ENCODE measurements at regions not wholly inside any gene's neighbourhood (a gene's known extent, or its start where the extent isn't known, plus 50 kb on each side); places are given as distances from the start of the nearest gene placed in this dataset.

GRCh38 chr2:196335221-196335634 is 163.8 kb upstream of the STK17B start:
- Histone ChIP-seq H3K36me3 (ENCODE audit: low read depth) (no peaks in the 10 kb centered on the region), H3K4me2 (ENCODE audit: unreplicated experiment) (peak overlapping the region; percentile 41), H3K9me2 (ENCODE audit: insufficient read depth) (no peaks in the 10 kb centered on the region), H3K4me1 (ENCODE audit: insufficient read depth) (peaks cover 37% of the 10 kb centered on the region), H3K4me3 (0 out of 2 replicates have a peak overlapping the region, but pooled peaks have one; percentile 6), H3K27ac (peak overlapping the region; percentile 37), H3F3A (ENCODE audit: insufficient read depth) (peaks cover 38% of the 10 kb centered on the region), H3K27me3 (replicated peaks; ENCODE audit: insufficient read depth) (no peaks in the 10 kb centered on the region), H2AFZ (no peak overlapping the region), H3K79me2 (ENCODE audit: insufficient read depth) (no peaks in the 10 kb centered on the region), H4K20me1 (ENCODE audit: insufficient read depth) (no peaks in the 10 kb centered on the region), H3K9me3 (ENCODE audit: low read depth) (no peaks in the 10 kb centered on the region), H3K9ac (no peak overlapping the region)
- in situ Hi-C loops (cut with MboI) = loop anchor here (5.0 kb wide), 1 partner anchor 253 kb away; no protein-coding TSS in a partner anchor
- WGBS, 2 experiments (ENCODE audit: low coverage in 1 of 2, low lambda C conversion rate in 2 of 2, missing lambda C conversion rate in 2 of 2) = 9 to 14% methylated on average over 6 of the region's 6 CpGs
- DNase-seq = peak; percentile 80
- TF ChIP-seq EZH2 (IDR thresholded peaks at IDR 0.05; ENCODE audit: insufficient read depth, poor library complexity, severe bottlenecking) = no peak
- TF ChIP-seq EZH2phosphoT487 (IDR thresholded peaks at IDR 0.05; ENCODE audit: insufficient read depth, low read depth) = no peak

DNA sequence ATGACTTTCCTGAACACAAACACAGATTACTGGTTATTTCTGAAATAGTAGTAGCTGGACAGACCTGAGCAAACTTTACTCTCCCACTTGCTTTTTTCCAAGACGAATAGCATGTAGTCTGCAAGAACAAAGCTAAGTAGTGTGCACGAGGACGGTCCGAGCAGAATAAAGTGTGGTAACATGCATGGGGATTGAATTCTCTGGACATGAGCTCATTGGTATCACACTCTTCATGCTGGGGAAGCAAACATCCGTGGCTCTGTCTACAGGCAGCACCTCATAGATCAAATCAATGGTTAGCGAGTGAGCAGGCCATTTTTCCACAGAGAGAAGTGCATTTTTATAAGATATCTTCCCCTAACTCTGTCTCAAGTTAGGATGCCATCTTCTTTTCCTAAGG is 164.8 kb upstream of the STK17B start:
- no peak overlapping the region for H3K4me3 ChIP-seq
- in situ Hi-C loops (cut with MboI) = loop anchor here (5.0 kb wide), 1 partner anchor 254 kb away; no protein-coding TSS in a partner anchor
- no peak for TF ChIP-seq EZH2phosphoT487 (IDR thresholded peaks at IDR 0.05; ENCODE audit: insufficient read depth, low read depth)
- no peak for TF ChIP-seq EZH2 (IDR thresholded peaks at IDR 0.05; ENCODE audit: insufficient read depth, poor library complexity, severe bottlenecking)
- H3F3A ChIP-seq (ENCODE audit: insufficient read depth) = peaks cover 30% of the 10 kb centered on the region
- peaks cover 30% of the 10 kb centered on the region for H3K4me1 ChIP-seq (ENCODE audit: insufficient read depth)
- no peak overlapping the region for H3K27ac ChIP-seq
- no peaks in the 10 kb centered on the region for H4K20me1 ChIP-seq (ENCODE audit: insufficient read depth)
- 87 to 88% methylated on average over 6 of the region's 6 CpGs for WGBS, 2 experiments (ENCODE audit: low coverage in 1 of 2, low lambda C conversion rate in 2 of 2, missing lambda C conversion rate in 2 of 2)
- H3K4me2 ChIP-seq (ENCODE audit: unreplicated experiment) = no peak overlapping the region
- H2AFZ ChIP-seq = no peak overlapping the region
- no peaks in the 10 kb centered on the region for H3K27me3 ChIP-seq (replicated peaks; ENCODE audit: insufficient read depth)
- H3K9ac ChIP-seq = no peak overlapping the region
- H3K9me2 ChIP-seq (ENCODE audit: insufficient read depth) = no peaks in the 10 kb centered on the region
- no peaks in the 10 kb centered on the region for H3K79me2 ChIP-seq (ENCODE audit: insufficient read depth)
- no peak for DNase-seq
- H3K36me3 ChIP-seq (ENCODE audit: low read depth) = no peaks in the 10 kb centered on the region
- no peaks in the 10 kb centered on the region for H3K9me3 ChIP-seq (ENCODE audit: low read depth)

- no peak for TF ChIP-seq EZH2 (IDR thresholded peaks at IDR 0.05; ENCODE audit: insufficient read depth, poor library complexity, severe bottlenecking)
- no peak for TF ChIP-seq EZH2phosphoT487 (IDR thresholded peaks at IDR 0.05; ENCODE audit: insufficient read depth, low read depth)
- no peak overlapping the region for H3K4me2 ChIP-seq (ENCODE audit: unreplicated experiment)
Measured at GRCh38 chr2:196336715-196337114, 165.3 kb upstream of the STK17B start.

DNA sequence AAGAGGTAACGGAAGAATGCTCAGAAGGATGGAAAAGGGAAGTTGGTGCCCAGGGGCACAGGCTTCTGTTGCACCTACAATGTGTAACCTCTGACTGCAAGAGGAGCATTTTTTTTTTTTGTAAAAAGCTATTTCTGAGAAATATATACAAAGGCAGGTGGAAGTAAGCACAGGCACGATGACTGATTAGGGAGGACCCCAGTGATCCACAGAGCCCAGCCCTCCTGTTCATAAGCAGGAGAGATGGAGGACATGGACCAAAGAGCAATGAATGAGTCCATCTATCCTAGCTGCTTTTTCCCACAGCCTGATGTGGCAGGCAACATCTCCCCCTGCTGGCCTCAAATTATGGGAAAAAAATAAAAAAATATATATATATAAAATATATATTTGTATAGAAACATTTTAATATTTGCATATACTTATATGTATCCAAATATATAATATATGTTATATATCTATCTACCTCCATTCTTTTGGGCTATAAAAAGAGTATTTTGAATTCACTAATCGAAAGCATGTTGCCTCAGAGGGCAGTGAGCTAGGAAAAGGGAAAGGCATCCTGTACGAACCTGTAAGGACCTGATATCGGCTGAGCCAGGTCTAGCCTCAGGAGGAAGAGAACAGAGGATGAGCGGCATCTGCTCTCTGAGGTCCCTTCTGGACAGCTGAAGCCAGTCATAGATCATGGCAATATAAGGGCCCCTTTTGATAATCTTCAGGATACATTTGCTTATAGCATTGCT is 166.0 kb upstream of the STK17B start:
- Histone ChIP-seq H3K27ac (no peak overlapping the region), H2AFZ (no peak overlapping the region), H3K9me2 (ENCODE audit: insufficient read depth) (no peaks in the 10 kb centered on the region), H4K20me1 (ENCODE audit: insufficient read depth) (no peaks in the 10 kb centered on the region), H3K36me3 (ENCODE audit: low read depth) (no peaks in the 10 kb centered on the region), H3K4me2 (ENCODE audit: unreplicated experiment) (no peak overlapping the region), H3K9me3 (ENCODE audit: low read depth) (no peaks in the 10 kb centered on the region), H3K4me3 (no peak overlapping the region), H3K27me3 (replicated peaks; ENCODE audit: insufficient read depth) (no peaks in the 10 kb centered on the region), H3K9ac (no peak overlapping the region), H3K4me1 (ENCODE audit: insufficient read depth) (peaks cover 18% of the 10 kb centered on the region), H3F3A (ENCODE audit: insufficient read depth) (peaks cover 18% of the 10 kb centered on the region), H3K79me2 (ENCODE audit: insufficient read depth) (no peaks in the 10 kb centered on the region)
- in situ Hi-C loops (cut with MboI) = loop anchor here (5.0 kb wide), 1 partner anchor 255 kb away; no protein-coding TSS in a partner anchor
- no peak for TF ChIP-seq EZH2phosphoT487 (IDR thresholded peaks at IDR 0.05; ENCODE audit: insufficient read depth, low read depth)
- TF ChIP-seq EZH2 (IDR thresholded peaks at IDR 0.05; ENCODE audit: insufficient read depth, poor library complexity, severe bottlenecking) = no peak
- WGBS, 2 experiments (ENCODE audit: low coverage in 1 of 2, low lambda C conversion rate in 2 of 2, missing lambda C conversion rate in 2 of 2) = 49 to 52% methylated on average over 6 of the region's 6 CpGs
- peak; percentile 74 for DNase-seq

More at GRCh38 chr2:196336715-196337114, 165.3 kb upstream of the STK17B start:
- Histone ChIP-seq H3K9me2 (ENCODE audit: insufficient read depth) (no peaks in the 10 kb centered on the region), H3K9me3 (ENCODE audit: low read depth) (no peaks in the 10 kb centered on the region), H3F3A (ENCODE audit: insufficient read depth) (peaks cover 24% of the 10 kb centered on the region), H3K79me2 (ENCODE audit: insufficient read depth) (no peaks in the 10 kb centered on the region), H2AFZ (no peak overlapping the region), H3K36me3 (ENCODE audit: low read depth) (no peaks in the 10 kb centered on the region), H3K27ac (no peak overlapping the region), H3K4me3 (no peak overlapping the region), H3K9ac (no peak overlapping the region), H3K4me1 (ENCODE audit: insufficient read depth) (peaks cover 25% of the 10 kb centered on the region), H3K27me3 (replicated peaks; ENCODE audit: insufficient read depth) (no peaks in the 10 kb centered on the region), H4K20me1 (ENCODE audit: insufficient read depth) (no peaks in the 10 kb centered on the region)
- 90 to 94% methylated on average over 4 of the region's 4 CpGs for WGBS, 2 experiments (ENCODE audit: low coverage in 1 of 2, low lambda C conversion rate in 2 of 2, missing lambda C conversion rate in 2 of 2)
- DNase-seq = no peak
- in situ Hi-C loops (cut with MboI) = loop anchor here (5.0 kb wide), 1 partner anchor 254 kb away; no protein-coding TSS in a partner anchor

Measured in GM23248 (cell line).